ENCODE measurements at regions not wholly inside any gene's neighbourhood (a gene's known extent, or its start where the extent isn't known, plus 50 kb on each side); places are given as distances from the start of the nearest gene placed in this dataset.

DNA sequence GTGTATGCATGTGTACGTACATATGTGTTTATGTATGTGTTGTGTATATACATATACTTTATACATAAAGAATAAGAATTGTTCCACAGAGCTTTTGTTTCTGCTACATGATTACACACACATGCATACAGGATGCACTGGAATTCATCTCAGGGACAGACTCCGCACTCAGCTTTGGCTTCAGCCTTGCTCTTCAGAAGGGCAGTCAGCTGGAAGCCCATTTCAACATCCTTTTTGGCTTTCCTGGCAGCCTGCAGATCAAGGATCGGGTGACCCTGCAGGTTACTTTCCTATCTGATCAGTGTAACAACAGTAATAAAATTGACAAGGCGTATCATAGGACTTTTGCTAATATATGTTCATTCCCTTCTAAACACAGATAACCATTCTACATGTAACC is 144.1 kb upstream of the COPS8 start:
- Histone ChIP-seq H3K79me1 (ENCODE audit: low read depth, low read length) (no peaks in the 10 kb centered on the region), H3K18ac (ENCODE audit: extremely low read depth, low read length) (no peak overlapping the region), H4K8ac (ENCODE audit: extremely low read depth, insufficient read depth, low read length) (no peak overlapping the region), H3K36me3 (ENCODE audit: control insufficient read depth in 2 of 4, insufficient read depth in 4 of 4, low read length in 3 of 4) (no peaks in the 10 kb centered on the region), H3K27me3 (replicated peaks in 1 of 4; ENCODE audit: control insufficient read depth in 3 of 4, extremely low read depth in 1 of 4, insufficient read depth in 3 of 4, low read length in 3 of 4) (no peaks in the 10 kb centered on the region), H3K79me2 (ENCODE audit: control insufficient read depth in 1 of 2, insufficient read depth in 2 of 2, low read length in 2 of 2) (no peaks in the 10 kb centered on the region), H3K4me2 (ENCODE audit: insufficient read depth in 1 of 2, low read depth in 2 of 2, low read length in 2 of 2) (no peak overlapping the region), H3K4ac (replicated peaks; ENCODE audit: insufficient read length, low read depth, low read length) (no peak overlapping the region), H3K14ac (ENCODE audit: insufficient read length) (no peak overlapping the region), H2AFZ (ENCODE audit: low read length) (no peak overlapping the region), H4K20me1 (replicated peaks in 1 of 2; ENCODE audit: control insufficient read depth in 1 of 2, insufficient read depth in 2 of 2, low read length in 2 of 2) (no peaks in the 10 kb centered on the region), H3K9ac (replicated peaks in 1 of 4; ENCODE audit: extremely low read depth in 1 of 4, low read depth in 3 of 4, low read length in 3 of 4) (no peak overlapping the region), H2BK120ac (replicated peaks; ENCODE audit: low read depth, low read length) (no peak overlapping the region), H3K9me3 (ENCODE audit: insufficient read depth in 2 of 2, low read depth in 1 of 2, low read length in 1 of 2) (no peaks in the 10 kb centered on the region), H2BK15ac (ENCODE audit: low read length) (no peak overlapping the region), H2BK5ac (ENCODE audit: low read depth, low read length) (no peak overlapping the region), H4K5ac (ENCODE audit: insufficient read length, low read depth, low read length) (no peak overlapping the region), H3K4me3 (ENCODE audit: extremely low read depth in 1 of 4, insufficient read depth in 2 of 4, low read depth in 3 of 4, low read length in 4 of 4) (no peak overlapping the region), H3K4me1 (replicated peaks in 1 of 4; ENCODE audit: control insufficient read depth in 3 of 4, insufficient read depth in 4 of 4, low read length in 3 of 4) (peaks cover 0 to 3% (median 0%) of the 10 kb centered on the region in 4 experiments; a peak in 1 of 7 replicates), H3K23ac (ENCODE audit: insufficient read length) (no peak overlapping the region), H4K91ac (replicated peaks; ENCODE audit: insufficient read length, low read length) (no peak overlapping the region), H3K56ac (replicated peaks; ENCODE audit: insufficient read length, low read depth, low read length) (no peak overlapping the region), H3K23me2 (ENCODE audit: low read depth, low read length) (no peaks in the 10 kb centered on the region; the same call in 1 of the 2 replicates), H3K27ac (ENCODE audit: low read depth, low read length) (no peak overlapping the region), H2BK12ac (ENCODE audit: low read depth, low read length) (no peak overlapping the region), H2AK5ac (ENCODE audit: low read depth, low read length) (no peak overlapping the region), H2BK20ac (ENCODE audit: low read length) (no peak overlapping the region)
- FAIRE-seq (no peak), DNase-seq (ENCODE audit: low read depth in 1 of 2, low spot score in 2 of 2) (peak in 1 of 2 experiments; percentile 22)
- CTCF ChIA-PET (ENCODE audit: partially characterized antibody): interaction anchor here (0.7 to 1.1 kb wide), 2 partner anchors 8 to 11 kb away, joined by 3 read pairs; no protein-coding TSS in a partner anchor
- 95% methylated on average over 4 of the region's 4 CpGs; no CpG with 5 or more reads in 1 of the 2 experiments for WGBS, 2 experiments (ENCODE audit: extremely low coverage in 1 of 2, insufficient coverage in 1 of 2, insufficient read length in 1 of 2, insufficient replicate concordance in 2 of 2, low coverage in 1 of 2, low lambda C conversion rate in 2 of 2, missing lambda C conversion rate in 1 of 2)
- POLR2A ChIA-PET (ENCODE audit: partially characterized antibody): no interaction called here
- TF ChIP-seq POLR2A (IDR thresholded peaks at IDR 0.05; ENCODE audit: control extremely low read depth in 1 of 2, low read depth in 2 of 2, low read length in 2 of 2) (no peak), FOSL1 (IDR thresholded peaks at IDR 0.05; ENCODE audit: insufficient read depth, low read depth, low read length) (no peak), TBP (IDR thresholded peaks at IDR 0.05; ENCODE audit: low read depth, low read length) (no peak), HDAC2 (IDR thresholded peaks at IDR 0.05; ENCODE audit: borderline replicate concordance in 1 of 2, low read depth in 2 of 2, low read length in 2 of 2) (no peak), SAP30 (IDR thresholded peaks at IDR 0.05; ENCODE audit: insufficient read depth, insufficient replicate concordance, low read length) (no peak), RXRA (IDR thresholded peaks at IDR 0.05; ENCODE audit: insufficient read depth, low read depth, low read length) (no peak), TAF7 (optimal IDR thresholded peaks at IDR 0.05; ENCODE audit: borderline replicate concordance, low read depth, low read length) (no peak), POLR2AphosphoS5 (IDR thresholded peaks at IDR 0.05; ENCODE audit: low read depth, low read length) (no peak), SIN3A (conservative IDR thresholded peaks at IDR 0.05 in 1 of 2, IDR thresholded peaks at IDR 0.05 in 1 of 2; ENCODE audit: low read depth in 1 of 2, low read length in 2 of 2) (no peak), CEBPB (IDR thresholded peaks at IDR 0.05; ENCODE audit: low read depth, low read length) (no peak), BCL11A (IDR thresholded peaks at IDR 0.05; ENCODE audit: low read depth in 2 of 2, low read length in 2 of 2) (no peak), PHF8 (conservative IDR thresholded peaks at IDR 0.05; ENCODE audit: low read depth, low read length) (no peak)
- TF ChIP-seq, protein P1, sequence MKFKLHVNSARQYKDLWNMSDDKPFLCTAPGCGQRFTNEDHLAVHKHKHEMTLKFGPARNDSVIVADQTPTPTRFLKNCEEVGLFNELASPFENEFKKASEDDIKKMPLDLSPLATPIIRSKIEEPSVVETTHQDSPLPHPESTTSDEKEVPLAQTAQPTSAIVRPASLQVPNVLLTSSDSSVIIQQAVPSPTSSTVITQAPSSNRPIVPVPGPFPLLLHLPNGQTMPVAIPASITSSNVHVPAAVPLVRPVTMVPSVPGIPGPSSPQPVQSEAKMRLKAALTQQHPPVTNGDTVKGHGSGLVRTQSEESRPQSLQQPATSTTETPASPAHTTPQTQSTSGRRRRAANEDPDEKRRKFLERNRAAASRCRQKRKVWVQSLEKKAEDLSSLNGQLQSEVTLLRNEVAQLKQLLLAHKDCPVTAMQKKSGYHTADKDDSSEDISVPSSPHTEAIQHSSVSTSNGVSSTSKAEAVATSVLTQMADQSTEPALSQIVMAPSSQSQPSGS (IDR thresholded peaks at IDR 0.05; ENCODE audit: low read length): no peak

All from H1 (cell line).